K562 (cell line): ENCODE measurements at regions not wholly inside any gene's neighbourhood (a gene's known extent, or its start where the extent isn't known, plus 50 kb on each side); places are given as distances from the start of the nearest gene placed in this dataset.

Experiments
- ATAC-seq: fragments of 200-7000 bp; cut with Tn5 transposase; 3 replicates; pipeline ENCODE4 v1.9.1; 2020; ENCODE audit warnings: moderate library complexity
- BruUV-seq: library from RNA; stranded (reverse); fragments of 400-500 nt; replicated peaks from 2 replicates; lab custom pipeline; 2021; lab: Mats Ljungman, UMichigan
- CTCF ChIA-PET: fragments of 300-600 bp; formaldehyde crosslinking; extraction: SDS; loops from one replicate; lab custom pipeline; 2021; ENCODE audit warnings: low intra/inter-chr PET ratio; lab: Yijun Ruan, JAX
- POLR2A ChIA-PET: fragments of 300-600, 350-650 bp; sonication (Branson Sonifier 250); formaldehyde crosslinking; extraction: SDS; loops from one replicate; lab custom pipeline; 2021; ENCODE audit warnings: antibody characterized with exemption, inconsistent platforms; lab: Yijun Ruan, JAX
- DNase-seq, 4 experiments: peaks; one replicate each; pipeline versions ENCODE4 v3.0.0 to v3.0.0-alpha.2; 2011 to 2018; ENCODE audit warnings: low spot score in 3 of 4, mixed read lengths in 3 of 4; ENCODE audit errors: extremely low read depth in 1 of 4
- FAIRE-seq: peaks from 2 replicates; lab custom pipeline; 2011; peaks lifted over from hg19 to GRCh38; lab: Jason Lieb, UNC
- H2AFZ ChIP-seq: 2 replicates; pipeline ENCODE4 v1.6.0; 2011; ENCODE audit warnings: low read depth, low read length, control low read depth, inconsistent platforms
- H3K27ac ChIP-seq: fragments of 200-600 bp; 3 replicates; pipeline ENCODE4 v1.8.0; 2011; ENCODE audit warnings: low read depth, mild to moderate bottlenecking, control low read depth, inconsistent platforms, low read length, moderate library complexity, mixed read lengths; ENCODE audit errors: extremely low read depth
- H3K27me3 ChIP-seq, 2 experiments: fragments of 300-600 bp in 1 of 2; 2 replicates in 1 of 2; 3 replicates in 1 of 2; pipeline versions ENCODE4 v1.6.0 to v1.8.0; 2011; ENCODE audit warnings: inconsistent platforms in 2 of 2, low read length in 2 of 2, mild to moderate bottlenecking in 1 of 2, mixed read lengths in 1 of 2, moderate library complexity in 1 of 2; ENCODE audit not compliant: control insufficient read depth in 2 of 2, insufficient read depth in 2 of 2
- H3K36me3 ChIP-seq: fragments of 300-600 bp; 3 replicates; pipeline ENCODE4 v1.8.0; 2011; ENCODE audit warnings: mild to moderate bottlenecking, low read length, inconsistent platforms; ENCODE audit not compliant: control insufficient read depth, insufficient read depth
- H3K4me1 ChIP-seq, 2 experiments: fragments of 200-600 bp in 1 of 2; replicated peaks in 1 of 2; 2 replicates in 1 of 2; 3 replicates in 1 of 2; pipeline versions ENCODE4 v1.5.1 to v1.8.0; 2011; ENCODE audit warnings: inconsistent platforms in 2 of 2, low read length in 2 of 2, mild to moderate bottlenecking in 1 of 2, mixed read lengths in 1 of 2, moderate library complexity in 1 of 2; ENCODE audit not compliant: control insufficient read depth in 2 of 2, insufficient read depth in 2 of 2
- H3K4me2 ChIP-seq: 2 replicates; pipeline ENCODE4 v1.6.1; 2011; ENCODE audit warnings: low read length, control low read depth, inconsistent platforms, mixed read lengths; ENCODE audit not compliant: insufficient read depth
- H3K4me3 ChIP-seq: fragments of 200-600 bp; sonication (generic), shearing (Covaris generic); 2 replicates; pipeline ENCODE4 v1.5.1; 2016; ENCODE audit warnings: control low read depth, inconsistent platforms
- H3K79me2 ChIP-seq: fragments of 200-600 bp; 3 replicates; pipeline ENCODE4 v1.8.0; 2011; ENCODE audit warnings: low read length, inconsistent platforms; ENCODE audit not compliant: control insufficient read depth, insufficient read depth
- H3K9ac ChIP-seq, 2 experiments: 2 replicates each; pipeline versions ENCODE4 v1.6.0 to v1.6.1; 2011; ENCODE audit warnings: low read depth in 2 of 2, low read length in 2 of 2, control low read depth in 1 of 2, inconsistent platforms in 1 of 2, mild to moderate bottlenecking in 1 of 2, mixed read lengths in 1 of 2; ENCODE audit not compliant: insufficient read depth in 1 of 2
- H3K9me1 ChIP-seq: one replicate; pipeline ENCODE4 v1.6.0; 2011; ENCODE audit warnings: inconsistent platforms, mild to moderate bottlenecking, low read length, moderate library complexity; ENCODE audit not compliant: control insufficient read depth, insufficient read depth
- H3K9me3 ChIP-seq: replicated peaks from 2 replicates; pipeline ENCODE4 v1.5.1; 2011; ENCODE audit warnings: low read depth, low read length, inconsistent platforms; ENCODE audit not compliant: control insufficient read depth, insufficient read depth
- H4K20me1 ChIP-seq: replicated peaks from 2 replicates; pipeline ENCODE4 v1.6.1; 2011; ENCODE audit warnings: low read length, inconsistent platforms, mixed read lengths; ENCODE audit not compliant: control insufficient read depth, insufficient read depth
- C11orf30 ChIP-seq: fragments of 450-650 bp; IDR thresholded peaks from 2 replicates; pipeline ENCODE4 v1.6.1; 2016; ENCODE audit warnings: low read depth, mild to moderate bottlenecking
- ETV5 ChIP-seq: sonication (generic); formaldehyde crosslinking; IDR thresholded peaks from 2 replicates; pipeline ENCODE4 v1.4.0; 2020; ENCODE audit warnings: low read depth, mild to moderate bottlenecking, missing genetic modification reagents
- MAFG ChIP-seq: fragments of 450-650 bp; conservative IDR thresholded peaks from 2 replicates; pipeline ENCODE4 v1.6.1; 2016; ENCODE audit warnings: missing genetic modification characterization, missing compliant biosample characterization
- MAFK ChIP-seq: IDR thresholded peaks from 2 replicates; pipeline ENCODE4 v1.6.1; 2011; ENCODE audit warnings: low read length, improper control_type of control experiment
- SRSF7 ChIP-seq: fragments of 200-400 bp; formaldehyde crosslinking; optimal IDR thresholded peaks from 2 replicates; pipeline ENCODE3; 2017; ENCODE audit warnings: mild to moderate bottlenecking, low read depth, low read length
- SRSF9 ChIP-seq: fragments of 200-400 bp; formaldehyde crosslinking; IDR thresholded peaks from 2 replicates; pipeline ENCODE4 v1.6.1; 2017; ENCODE audit warnings: low read depth, low read length, borderline replicate concordance
- TCF3 ChIP-seq: sonication (generic); formaldehyde crosslinking; IDR thresholded peaks from 2 replicates; pipeline ENCODE4 v1.4.0; 2020; ENCODE audit warnings: mild to moderate bottlenecking, missing genetic modification reagents
- ZNF316 ChIP-seq: fragments of 450-650 bp; IDR thresholded peaks from 2 replicates; pipeline ENCODE4 v1.6.1; 2016
- in situ Hi-C: fragments of 300-500 bp; cut with MboI; formaldehyde crosslinking; loops from 4 replicates; pipeline ENCODE4 v1.15.0; 2018; ENCODE audit warnings: inconsistent platforms, mixed read lengths
- intact Hi-C: fragments of 100-400 bp; cut with micrococcal nuclease; formaldehyde crosslinking; loops from 2 replicates; pipeline ENCODE4 v1.14.2; 2022
- TF ChIP-seq, protein P1 (sequence below), 3 experiments: fragments of 200-800 bp in 1 of 3; sonication (Bioruptor generic) in 1 of 3; sonication (generic) in 1 of 3; formaldehyde crosslinking in 1 of 3; IDR thresholded peaks; 2 replicates each; pipeline versions ENCODE4 v1.6.1 to v1.8.0; 2016 to 2022; ENCODE audit warnings: mild to moderate bottlenecking in 2 of 3, missing compliant biosample characterization in 2 of 3, missing genetic modification characterization in 2 of 3, missing genetic modification reagents in 1 of 3
- TF ChIP-seq, protein P2 (sequence below), 2 experiments: fragments of 450-650 bp; IDR thresholded peaks; 2 replicates each; pipeline ENCODE4 v1.6.1; 2016; ENCODE audit warnings: mild to moderate bottlenecking in 2 of 2, borderline replicate concordance in 1 of 2, low read depth in 1 of 2, moderate library complexity in 1 of 2
- TF ChIP-seq, protein P3 (sequence below): fragments of 450-650 bp; formaldehyde crosslinking; IDR thresholded peaks from 2 replicates; pipeline ENCODE4 v1.4.0; 2020; ENCODE audit warnings: mild to moderate bottlenecking, moderate library complexity

DNA sequence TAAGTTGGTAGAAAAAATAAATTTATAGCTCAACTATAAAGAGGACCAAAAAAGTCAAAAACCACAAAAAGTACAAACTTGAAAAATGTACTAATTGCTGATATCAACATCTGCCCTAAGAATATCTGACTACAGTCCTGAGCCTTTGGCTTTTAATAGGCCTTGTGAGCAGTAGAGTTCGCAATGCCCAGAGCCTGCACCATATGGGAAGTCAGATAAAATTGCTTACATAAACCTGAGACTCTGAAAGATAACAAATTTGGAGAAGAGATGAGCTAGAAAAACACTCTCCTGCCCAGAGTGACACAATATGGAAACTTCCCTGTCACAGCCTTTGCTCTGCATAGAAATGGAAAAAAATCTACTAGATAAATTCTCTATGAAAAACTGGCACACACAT is 368.0 kb upstream of the GRIN3A start (continued):
- TF ChIP-seq, protein P1, sequence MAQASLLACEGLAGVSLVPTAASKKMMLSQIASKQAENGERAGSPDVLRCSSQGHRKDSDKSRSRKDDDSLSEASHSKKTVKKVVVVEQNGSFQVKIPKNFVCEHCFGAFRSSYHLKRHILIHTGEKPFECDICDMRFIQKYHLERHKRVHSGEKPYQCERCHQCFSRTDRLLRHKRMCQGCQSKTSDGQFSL (CRISPR knock-in tag; IDR thresholded peaks at IDR 0.05) = no peak
- TF ChIP-seq, protein P1 (tag; IDR thresholded peaks at IDR 0.05) = no peak
- TF ChIP-seq ETV5 = no peak
- peak; percentile 20; the same call in 1 of the 2 replicates for TF ChIP-seq TCF3 (CRISPR knock-in tag)

DNA sequence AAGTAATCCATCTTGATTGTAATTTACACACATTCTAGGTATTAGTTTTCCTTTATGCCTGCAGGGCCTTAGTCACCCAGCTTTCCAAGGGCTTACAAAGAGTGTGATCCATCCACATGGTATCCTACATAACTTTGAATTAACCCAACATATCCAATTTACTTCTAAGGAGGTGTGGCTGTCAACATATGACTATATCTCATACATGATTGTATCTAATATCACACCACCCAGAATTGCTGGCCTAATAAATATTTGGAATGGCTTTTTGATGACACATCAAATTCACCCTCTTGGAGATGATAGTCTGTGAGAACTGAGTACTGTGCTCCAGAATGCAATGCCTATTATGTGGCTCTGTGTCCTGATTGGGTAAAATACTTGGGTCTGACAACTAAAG is 363.3 kb upstream of the GRIN3A start:
- H3K4me1 ChIP-seq = no peaks in the 10 kb centered on the region
- no peak overlapping the region for H2AFZ ChIP-seq
- no peaks in the 10 kb centered on the region for H3K9me1 ChIP-seq
- no peaks in the 10 kb centered on the region; the same call in 1 of the 2 replicates for H3K9me3 ChIP-seq
- no peak overlapping the region for H3K9ac ChIP-seq
- FAIRE-seq (no peak), DNase-seq (no peak), ATAC-seq (no peak)
- CTCF ChIA-PET = no interaction called here
- intact Hi-C loops = no loop called here
- no TSS peak for BruUV-seq
- no peaks in the 10 kb centered on the region for H4K20me1 ChIP-seq
- H3K27ac ChIP-seq = no peak overlapping the region
- no peaks in the 10 kb centered on the region for H3K36me3 ChIP-seq
- POLR2A ChIA-PET = no interaction called here
- no peaks in the 10 kb centered on the region for H3K27me3 ChIP-seq
- no peak overlapping the region for H3K4me2 ChIP-seq
- no peak overlapping the region for H3K4me3 ChIP-seq
- no peaks in the 10 kb centered on the region for H3K79me2 ChIP-seq
- in situ Hi-C loops = no loop called here
- TF ChIP-seq, protein P2, sequence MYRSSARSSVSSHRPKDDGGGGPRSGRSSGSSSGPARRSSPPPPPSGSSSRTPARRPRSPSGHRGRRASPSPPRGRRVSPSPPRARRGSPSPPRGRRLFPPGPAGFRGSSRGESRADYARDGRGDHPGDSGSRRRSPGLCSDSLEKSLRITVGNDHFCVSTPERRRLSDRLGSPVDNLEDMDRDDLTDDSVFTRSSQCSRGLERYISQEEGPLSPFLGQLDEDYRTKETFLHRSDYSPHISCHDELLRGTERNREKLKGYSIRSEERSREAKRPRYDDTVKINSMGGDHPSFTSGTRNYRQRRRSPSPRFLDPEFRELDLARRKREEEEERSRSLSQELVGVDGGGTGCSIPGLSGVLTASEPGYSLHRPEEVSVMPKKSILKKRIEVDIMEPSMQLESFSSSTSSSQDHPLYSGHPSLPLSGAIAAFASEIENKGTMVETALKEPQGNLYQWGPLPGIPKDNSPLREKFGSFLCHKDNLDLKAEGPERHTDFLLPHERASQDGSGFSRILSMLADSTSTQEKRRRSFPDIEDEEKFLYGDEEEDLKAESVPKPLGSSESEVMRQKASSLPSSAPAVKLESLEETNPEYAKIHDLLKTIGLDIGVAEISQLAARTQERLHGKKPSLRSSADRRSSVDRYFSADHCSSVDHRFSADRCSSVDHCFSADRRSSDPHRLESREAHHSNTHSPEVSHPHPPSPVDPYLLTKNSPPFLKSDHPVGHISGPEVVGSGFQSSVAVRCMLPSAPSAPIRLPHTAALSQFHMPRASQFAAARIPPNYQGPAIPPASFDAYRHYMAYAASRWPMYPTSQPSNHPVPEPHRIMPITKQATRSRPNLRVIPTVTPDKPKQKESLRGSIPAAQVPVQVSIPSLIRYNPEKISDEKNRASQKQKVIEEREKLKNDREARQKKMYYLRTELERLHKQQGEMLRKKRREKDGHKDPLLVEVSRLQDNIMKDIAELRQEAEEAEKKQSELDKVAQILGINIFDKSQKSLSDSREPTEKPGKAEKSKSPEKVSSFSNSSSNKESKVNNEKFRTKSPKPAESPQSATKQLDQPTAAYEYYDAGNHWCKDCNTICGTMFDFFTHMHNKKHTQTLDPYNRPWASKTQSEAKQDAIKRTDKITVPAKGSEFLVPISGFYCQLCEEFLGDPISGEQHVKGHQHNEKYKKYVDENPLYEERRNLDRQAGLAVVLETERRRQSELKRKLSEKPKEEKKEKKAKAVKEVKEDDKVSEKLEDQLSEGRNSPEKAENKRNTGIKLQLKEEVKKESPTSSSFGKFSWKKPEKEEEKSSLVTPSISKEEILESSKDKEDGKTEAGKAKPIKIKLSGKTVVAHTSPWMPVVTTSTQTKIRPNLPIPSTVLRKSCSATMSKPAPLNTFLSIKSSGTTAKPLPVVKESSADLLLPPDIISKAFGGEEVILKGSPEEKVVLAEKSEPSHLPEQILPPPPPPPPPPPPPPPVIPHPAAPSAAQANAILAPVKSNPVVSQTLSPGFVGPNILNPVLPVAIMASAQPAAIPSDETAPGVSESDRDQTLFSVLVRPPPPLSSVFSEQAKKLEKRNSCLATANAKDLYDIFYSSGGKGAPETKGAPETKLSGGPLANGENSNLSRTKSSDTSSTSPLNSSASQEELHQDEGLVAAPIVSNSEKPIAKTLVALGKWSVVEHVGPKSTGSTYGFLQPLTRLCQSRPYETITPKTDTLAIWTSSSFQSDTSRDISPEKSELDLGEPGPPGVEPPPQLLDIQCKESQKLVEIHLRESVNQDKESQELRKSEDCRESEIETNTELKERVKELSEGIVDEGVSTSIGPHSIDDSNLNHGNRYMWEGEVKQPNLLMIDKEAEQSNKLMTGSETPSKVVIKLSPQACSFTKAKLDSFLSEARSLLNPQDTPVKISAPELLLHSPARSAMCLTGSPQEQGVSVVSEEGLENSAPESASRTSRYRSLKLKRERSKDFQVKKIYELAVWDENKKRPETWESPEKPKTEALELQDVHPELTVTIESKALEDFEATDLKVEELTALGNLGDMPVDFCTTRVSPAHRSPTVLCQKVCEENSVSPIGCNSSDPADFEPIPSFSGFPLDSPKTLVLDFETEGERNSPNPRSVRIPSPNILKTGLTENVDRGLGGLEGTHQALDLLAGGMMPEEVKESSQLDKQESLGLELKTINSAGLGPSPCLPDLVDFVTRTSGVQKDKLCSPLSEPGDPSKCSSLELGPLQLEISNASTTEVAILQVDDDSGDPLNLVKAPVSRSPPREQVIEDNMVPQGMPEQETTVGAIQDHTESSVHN (IDR thresholded peaks at IDR 0.05; ENCODE audit: borderline replicate concordance in 1 of 2, low read depth in 1 of 2) = no peak
- TF ChIP-seq MAFG (tag) (0 out of 2 replicates have a peak, but pooled peaks have one; percentile 44), MAFK (peak; percentile 52), SRSF9 (no peak), SRSF7 (no peak), ZNF316 (peak; percentile 45), C11orf30 (peak; percentile 30; the same call in 1 of the 2 replicates)
- TF ChIP-seq, protein P3, sequence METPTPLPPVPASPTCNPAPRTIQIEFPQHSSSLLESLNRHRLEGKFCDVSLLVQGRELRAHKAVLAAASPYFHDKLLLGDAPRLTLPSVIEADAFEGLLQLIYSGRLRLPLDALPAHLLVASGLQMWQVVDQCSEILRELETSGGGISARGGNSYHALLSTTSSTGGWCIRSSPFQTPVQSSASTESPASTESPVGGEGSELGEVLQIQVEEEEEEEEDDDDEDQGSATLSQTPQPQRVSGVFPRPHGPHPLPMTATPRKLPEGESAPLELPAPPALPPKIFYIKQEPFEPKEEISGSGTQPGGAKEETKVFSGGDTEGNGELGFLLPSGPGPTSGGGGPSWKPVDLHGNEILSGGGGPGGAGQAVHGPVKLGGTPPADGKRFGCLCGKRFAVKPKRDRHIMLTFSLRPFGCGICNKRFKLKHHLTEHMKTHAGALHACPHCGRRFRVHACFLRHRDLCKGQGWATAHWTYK (CRISPR knock-in tag) = no peak
